Thymus (tissue), 11 donors: ENCODE measurements at regions not wholly inside any gene's neighbourhood (a gene's known extent, or its start where the extent isn't known, plus 50 kb on each side); places are given as distances from the start of the nearest gene placed in this dataset.
"Not testable (repeated sequence)": the region's sequence is repeated elsewhere in the genome, so short reads cannot be mapped to it uniquely, and the experiment has no call there.

Source experiments
- DNase-seq, 9 donors: peaks; one replicate each; pipeline ENCODE4 v3.0.0-alpha.2; 2013; ENCODE audit warnings: low spot score in 9 of 9, low read depth in 6 of 9, missing footprints in 1 of 9
- H3K27ac ChIP-seq, 2 donors: one replicate each; pipeline ENCODE4 v1.5.1; 2013; ENCODE audit warnings: control low read depth in 1 of 2, low read depth in 1 of 2, low read length in 1 of 2, mild to moderate bottlenecking in 1 of 2, moderate library complexity in 1 of 2
- H3K27me3 ChIP-seq, 2 donors: one replicate each; pipeline ENCODE4 v1.5.1; 2013; ENCODE audit warnings: low read length in 1 of 2; ENCODE audit not compliant: control insufficient read depth in 2 of 2, insufficient read depth in 1 of 2
- H3K36me3 ChIP-seq, 2 donors: one replicate each; pipeline ENCODE4 v1.5.1; 2013; ENCODE audit warnings: low read length in 1 of 2, mild to moderate bottlenecking in 1 of 2, moderate library complexity in 1 of 2; ENCODE audit not compliant: control insufficient read depth in 2 of 2, insufficient read depth in 2 of 2
- H3K4me1 ChIP-seq, 2 donors: one replicate each; pipeline ENCODE4 v1.5.1; 2013; ENCODE audit warnings: low read length in 2 of 2; ENCODE audit not compliant: control insufficient read depth in 2 of 2, insufficient read depth in 2 of 2
- H3K4me3 ChIP-seq, 2 donors: one replicate each; pipeline ENCODE4 v1.5.1; 2013; ENCODE audit warnings: low read length in 2 of 2, control low read depth in 1 of 2, mild to moderate bottlenecking in 1 of 2
- H3K9me3 ChIP-seq, 2 donors: one replicate each; pipeline ENCODE4 v1.5.1; 2013; ENCODE audit warnings: low read length in 1 of 2, mild to moderate bottlenecking in 1 of 2; ENCODE audit not compliant: control insufficient read depth in 2 of 2, insufficient read depth in 1 of 2
- WGBS: extraction: QIAGEN DNeasy Blood & Tissue Kit; methylation state at CpG from one replicate; pipeline ENCODE4 v1.1.7; 2013; 5-methylcytosine and 5-hydroxymethylcytosine counted together
- donor health status: healthy.

GRCh38 chr4:23035521-23036056, 342.9 kb downstream of the GBA3 start:
- H3K27me3 ChIP-seq = no peaks in the 10 kb centered on the region
- H3K27ac ChIP-seq = no peak overlapping the region
- H3K4me1 ChIP-seq = no peaks in the 10 kb centered on the region
- H3K9me3 ChIP-seq = no peaks in the 10 kb centered on the region
- no peak for DNase-seq
- 92% methylated on average over 3 of the region's 3 CpGs for WGBS
- H3K4me3 ChIP-seq = no peak overlapping the region
- no peaks in the 10 kb centered on the region for H3K36me3 ChIP-seq

GRCh38 chr4:23034731-23035130, 342.0 kb downstream of the GBA3 start:
- no peaks in the 10 kb centered on the region for H3K9me3 ChIP-seq
- DNase-seq = no peak
- H3K27ac ChIP-seq = no peak overlapping the region
- no peaks in the 10 kb centered on the region for H3K36me3 ChIP-seq
- H3K4me3 ChIP-seq = no peak overlapping the region
- H3K27me3 ChIP-seq = no peaks in the 10 kb centered on the region
- H3K4me1 ChIP-seq = no peaks in the 10 kb centered on the region

- H3K4me3 ChIP-seq = no peak overlapping the region
- no peaks in the 10 kb centered on the region for H3K36me3 ChIP-seq
- no peak for DNase-seq
- no peak overlapping the region for H3K27ac ChIP-seq
- no peaks in the 10 kb centered on the region for H3K27me3 ChIP-seq
- no peaks in the 10 kb centered on the region for H3K9me3 ChIP-seq
- H3K4me1 ChIP-seq = no peaks in the 10 kb centered on the region
- 92% methylated on average over 2 of the region's 2 CpGs for WGBS
Observed at GRCh38 chr4:23033796-23034195, 341.1 kb downstream of the GBA3 start.

- 93% methylated on average over 3 of the region's 3 CpGs for WGBS
- Histone ChIP-seq H3K27me3 (no peaks in the 10 kb centered on the region), H3K4me3 (no peak overlapping the region), H3K27ac (no peak overlapping the region), H3K9me3 (no peaks in the 10 kb centered on the region), H3K36me3 (no peaks in the 10 kb centered on the region), H3K4me1 (no peaks in the 10 kb centered on the region)
- no peak for DNase-seq
Observed at GRCh38 chr4:23028875-23029274, 336.1 kb downstream of the GBA3 start.

- 59% methylated on average over 1 of the region's 1 CpG for WGBS
- DNase-seq = no peak
- Histone ChIP-seq H3K4me3 (no peak overlapping the region), H3K9me3 (no peaks in the 10 kb centered on the region), H3K36me3 (no peaks in the 10 kb centered on the region), H3K27me3 (no peaks in the 10 kb centered on the region), H3K27ac (no peak overlapping the region), H3K4me1 (no peaks in the 10 kb centered on the region)
Observed at GRCh38 chr4:23023666-23024065, 330.9 kb downstream of the GBA3 start.

- H3K27me3 ChIP-seq = no peaks in the 10 kb centered on the region
- H3K27ac ChIP-seq = no peak overlapping the region
- no peaks in the 10 kb centered on the region for H3K36me3 ChIP-seq
- H3K4me3 ChIP-seq = no peak overlapping the region
- H3K9me3 ChIP-seq = no peaks in the 10 kb centered on the region
- DNase-seq = no peak
- H3K4me1 ChIP-seq = no peaks in the 10 kb centered on the region
Observed at GRCh38 chr4:23023121-23023520, 330.4 kb downstream of the GBA3 start.

- H3K27ac ChIP-seq = no peak overlapping the region
- H3K36me3 ChIP-seq = no peaks in the 10 kb centered on the region
- DNase-seq = no peak
Observed at GRCh38 chr4:23022032-23022431, 329.3 kb downstream of the GBA3 start.

GRCh38 chr4:23021040-23021439, 328.3 kb downstream of the GBA3 start:
- H3K27me3 ChIP-seq = no peaks in the 10 kb centered on the region
- H3K36me3 ChIP-seq = no peaks in the 10 kb centered on the region
- no peaks in the 10 kb centered on the region for H3K4me1 ChIP-seq
- H3K9me3 ChIP-seq = no peaks in the 10 kb centered on the region
- no peak overlapping the region for H3K27ac ChIP-seq
- WGBS = 93% methylated on average over 4 of the region's 4 CpGs
- no peak for DNase-seq
- H3K4me3 ChIP-seq = no peak overlapping the region

More at GRCh38 chr4:23022032-23022431, 329.3 kb downstream of the GBA3 start:
- Histone ChIP-seq H3K4me1 (no peaks in the 10 kb centered on the region), H3K9me3 (no peaks in the 10 kb centered on the region), H3K27me3 (no peaks in the 10 kb centered on the region), H3K4me3 (no peak overlapping the region)

- not testable (repeated sequence) for H3K27ac ChIP-seq, DNase-seq, H3K27me3 ChIP-seq, H3K4me1 ChIP-seq, H3K4me3 ChIP-seq, H3K36me3 ChIP-seq, H3K9me3 ChIP-seq
- WGBS = 85% methylated on average over 4 of the region's 4 CpGs
Observed at GRCh38 chr4:23020399-23020798, 327.7 kb downstream of the GBA3 start.

- Histone ChIP-seq H3K27ac (no peak overlapping the region), H3K4me3 (no peak overlapping the region), H3K9me3 (no peaks in the 10 kb centered on the region), H3K36me3 (no peaks in the 10 kb centered on the region), H3K27me3 (no peaks in the 10 kb centered on the region), H3K4me1 (no peaks in the 10 kb centered on the region)
- 98% methylated on average over 1 of the region's 1 CpG for WGBS
- no peak for DNase-seq
Observed at GRCh38 chr4:23016981-23017380, 324.2 kb downstream of the GBA3 start.
